ENCODE measurements at regions not wholly inside any gene's neighbourhood (a gene's known extent, or its start where the extent isn't known, plus 50 kb on each side); places are given as distances from the start of the nearest gene placed in this dataset.

DNA sequence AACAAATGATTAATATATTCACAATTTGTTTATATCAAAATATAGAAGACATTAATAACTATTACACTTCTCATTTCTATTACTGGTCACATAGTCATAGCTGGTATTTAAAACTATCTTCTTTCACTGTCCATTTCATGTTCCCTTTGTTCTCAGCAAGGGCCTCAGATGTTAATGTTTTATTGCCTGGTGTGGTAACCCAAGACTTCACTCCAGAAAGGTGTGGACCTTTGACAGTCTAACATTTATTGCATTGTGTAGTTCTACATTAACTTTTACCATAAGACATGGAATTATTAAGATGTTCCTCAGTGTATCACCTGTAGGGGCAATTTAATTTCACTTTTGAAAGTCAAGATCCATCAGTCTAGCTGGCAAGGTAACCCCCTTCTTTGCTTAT lies 691.3 kb downstream of the SQOR start (continued):
- TF ChIP-seq, protein P1, sequence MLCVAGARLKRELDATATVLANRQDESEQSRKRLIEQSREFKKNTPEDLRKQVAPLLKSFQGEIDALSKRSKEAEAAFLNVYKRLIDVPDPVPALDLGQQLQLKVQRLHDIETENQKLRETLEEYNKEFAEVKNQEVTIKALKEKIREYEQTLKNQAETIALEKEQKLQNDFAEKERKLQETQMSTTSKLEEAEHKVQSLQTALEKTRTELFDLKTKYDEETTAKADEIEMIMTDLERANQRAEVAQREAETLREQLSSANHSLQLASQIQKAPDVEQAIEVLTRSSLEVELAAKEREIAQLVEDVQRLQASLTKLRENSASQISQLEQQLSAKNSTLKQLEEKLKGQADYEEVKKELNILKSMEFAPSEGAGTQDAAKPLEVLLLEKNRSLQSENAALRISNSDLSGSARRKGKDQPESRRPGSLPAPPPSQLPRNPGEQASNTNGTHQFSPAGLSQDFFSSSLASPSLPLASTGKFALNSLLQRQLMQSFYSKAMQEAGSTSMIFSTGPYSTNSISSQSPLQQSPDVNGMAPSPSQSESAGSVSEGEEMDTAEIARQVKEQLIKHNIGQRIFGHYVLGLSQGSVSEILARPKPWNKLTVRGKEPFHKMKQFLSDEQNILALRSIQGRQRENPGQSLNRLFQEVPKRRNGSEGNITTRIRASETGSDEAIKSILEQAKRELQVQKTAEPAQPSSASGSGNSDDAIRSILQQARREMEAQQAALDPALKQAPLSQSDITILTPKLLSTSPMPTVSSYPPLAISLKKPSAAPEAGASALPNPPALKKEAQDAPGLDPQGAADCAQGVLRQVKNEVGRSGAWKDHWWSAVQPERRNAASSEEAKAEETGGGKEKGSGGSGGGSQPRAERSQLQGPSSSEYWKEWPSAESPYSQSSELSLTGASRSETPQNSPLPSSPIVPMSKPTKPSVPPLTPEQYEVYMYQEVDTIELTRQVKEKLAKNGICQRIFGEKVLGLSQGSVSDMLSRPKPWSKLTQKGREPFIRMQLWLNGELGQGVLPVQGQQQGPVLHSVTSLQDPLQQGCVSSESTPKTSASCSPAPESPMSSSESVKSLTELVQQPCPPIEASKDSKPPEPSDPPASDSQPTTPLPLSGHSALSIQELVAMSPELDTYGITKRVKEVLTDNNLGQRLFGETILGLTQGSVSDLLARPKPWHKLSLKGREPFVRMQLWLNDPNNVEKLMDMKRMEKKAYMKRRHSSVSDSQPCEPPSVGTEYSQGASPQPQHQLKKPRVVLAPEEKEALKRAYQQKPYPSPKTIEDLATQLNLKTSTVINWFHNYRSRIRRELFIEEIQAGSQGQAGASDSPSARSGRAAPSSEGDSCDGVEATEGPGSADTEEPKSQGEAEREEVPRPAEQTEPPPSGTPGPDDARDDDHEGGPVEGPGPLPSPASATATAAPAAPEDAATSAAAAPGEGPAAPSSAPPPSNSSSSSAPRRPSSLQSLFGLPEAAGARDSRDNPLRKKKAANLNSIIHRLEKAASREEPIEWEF (IDR thresholded peaks at IDR 0.05; ENCODE audit: insufficient replicate concordance, low read depth, low read length): no peak
- TF ChIP-seq GABPA (IDR thresholded peaks at IDR 0.05; ENCODE audit: low read depth) (no peak), HCFC1 (IDR thresholded peaks at IDR 0.05; ENCODE audit: low read length) (no peak), KDM1A (IDR thresholded peaks at IDR 0.05; ENCODE audit: borderline replicate concordance) (no peak), ZSCAN29 (IDR thresholded peaks at IDR 0.05) (no peak), TBL1XR1 (IDR thresholded peaks at IDR 0.05; ENCODE audit: low read depth, low read length) (no peak), IKZF2 (IDR thresholded peaks at IDR 0.05) (no peak), SPI1 (IDR thresholded peaks at IDR 0.05; ENCODE audit: borderline replicate concordance, insufficient read depth, low read depth, low read length) (no peak)
- TF ChIP-seq, protein P2, sequence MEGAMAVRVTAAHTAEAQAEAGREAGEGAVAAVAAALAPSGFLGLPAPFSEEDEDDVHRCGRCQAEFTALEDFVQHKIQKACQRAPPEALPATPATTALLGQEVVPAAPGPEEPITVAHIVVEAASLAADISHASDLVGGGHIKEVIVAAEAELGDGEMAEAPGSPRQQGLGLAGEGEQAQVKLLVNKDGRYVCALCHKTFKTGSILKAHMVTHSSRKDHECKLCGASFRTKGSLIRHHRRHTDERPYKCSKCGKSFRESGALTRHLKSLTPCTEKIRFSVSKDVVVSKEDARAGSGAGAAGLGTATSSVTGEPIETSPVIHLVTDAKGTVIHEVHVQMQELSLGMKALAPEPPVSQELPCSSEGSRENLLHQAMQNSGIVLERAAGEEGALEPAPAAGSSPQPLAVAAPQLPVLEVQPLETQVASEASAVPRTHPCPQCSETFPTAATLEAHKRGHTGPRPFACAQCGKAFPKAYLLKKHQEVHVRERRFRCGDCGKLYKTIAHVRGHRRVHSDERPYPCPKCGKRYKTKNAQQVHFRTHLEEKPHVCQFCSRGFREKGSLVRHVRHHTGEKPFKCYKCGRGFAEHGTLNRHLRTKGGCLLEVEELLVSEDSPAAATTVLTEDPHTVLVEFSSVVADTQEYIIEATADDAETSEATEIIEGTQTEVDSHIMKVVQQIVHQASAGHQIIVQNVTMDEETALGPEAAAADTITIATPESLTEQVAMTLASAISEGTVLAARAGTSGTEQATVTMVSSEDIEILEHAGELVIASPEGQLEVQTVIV (IDR thresholded peaks at IDR 0.05; ENCODE audit: borderline replicate concordance, partially characterized antibody): no peak
- TF ChIP-seq, protein P3, sequence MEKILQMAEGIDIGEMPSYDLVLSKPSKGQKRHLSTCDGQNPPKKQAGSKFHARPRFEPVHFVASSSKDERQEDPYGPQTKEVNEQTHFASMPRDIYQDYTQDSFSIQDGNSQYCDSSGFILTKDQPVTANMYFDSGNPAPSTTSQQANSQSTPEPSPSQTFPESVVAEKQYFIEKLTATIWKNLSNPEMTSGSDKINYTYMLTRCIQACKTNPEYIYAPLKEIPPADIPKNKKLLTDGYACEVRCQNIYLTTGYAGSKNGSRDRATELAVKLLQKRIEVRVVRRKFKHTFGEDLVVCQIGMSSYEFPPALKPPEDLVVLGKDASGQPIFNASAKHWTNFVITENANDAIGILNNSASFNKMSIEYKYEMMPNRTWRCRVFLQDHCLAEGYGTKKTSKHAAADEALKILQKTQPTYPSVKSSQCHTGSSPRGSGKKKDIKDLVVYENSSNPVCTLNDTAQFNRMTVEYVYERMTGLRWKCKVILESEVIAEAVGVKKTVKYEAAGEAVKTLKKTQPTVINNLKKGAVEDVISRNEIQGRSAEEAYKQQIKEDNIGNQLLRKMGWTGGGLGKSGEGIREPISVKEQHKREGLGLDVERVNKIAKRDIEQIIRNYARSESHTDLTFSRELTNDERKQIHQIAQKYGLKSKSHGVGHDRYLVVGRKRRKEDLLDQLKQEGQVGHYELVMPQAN (conservative IDR thresholded peaks at IDR 0.05): no peak
- TF ChIP-seq, protein P4, sequence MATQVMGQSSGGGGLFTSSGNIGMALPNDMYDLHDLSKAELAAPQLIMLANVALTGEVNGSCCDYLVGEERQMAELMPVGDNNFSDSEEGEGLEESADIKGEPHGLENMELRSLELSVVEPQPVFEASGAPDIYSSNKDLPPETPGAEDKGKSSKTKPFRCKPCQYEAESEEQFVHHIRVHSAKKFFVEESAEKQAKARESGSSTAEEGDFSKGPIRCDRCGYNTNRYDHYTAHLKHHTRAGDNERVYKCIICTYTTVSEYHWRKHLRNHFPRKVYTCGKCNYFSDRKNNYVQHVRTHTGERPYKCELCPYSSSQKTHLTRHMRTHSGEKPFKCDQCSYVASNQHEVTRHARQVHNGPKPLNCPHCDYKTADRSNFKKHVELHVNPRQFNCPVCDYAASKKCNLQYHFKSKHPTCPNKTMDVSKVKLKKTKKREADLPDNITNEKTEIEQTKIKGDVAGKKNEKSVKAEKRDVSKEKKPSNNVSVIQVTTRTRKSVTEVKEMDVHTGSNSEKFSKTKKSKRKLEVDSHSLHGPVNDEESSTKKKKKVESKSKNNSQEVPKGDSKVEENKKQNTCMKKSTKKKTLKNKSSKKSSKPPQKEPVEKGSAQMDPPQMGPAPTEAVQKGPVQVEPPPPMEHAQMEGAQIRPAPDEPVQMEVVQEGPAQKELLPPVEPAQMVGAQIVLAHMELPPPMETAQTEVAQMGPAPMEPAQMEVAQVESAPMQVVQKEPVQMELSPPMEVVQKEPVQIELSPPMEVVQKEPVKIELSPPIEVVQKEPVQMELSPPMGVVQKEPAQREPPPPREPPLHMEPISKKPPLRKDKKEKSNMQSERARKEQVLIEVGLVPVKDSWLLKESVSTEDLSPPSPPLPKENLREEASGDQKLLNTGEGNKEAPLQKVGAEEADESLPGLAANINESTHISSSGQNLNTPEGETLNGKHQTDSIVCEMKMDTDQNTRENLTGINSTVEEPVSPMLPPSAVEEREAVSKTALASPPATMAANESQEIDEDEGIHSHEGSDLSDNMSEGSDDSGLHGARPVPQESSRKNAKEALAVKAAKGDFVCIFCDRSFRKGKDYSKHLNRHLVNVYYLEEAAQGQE (IDR thresholded peaks at IDR 0.05; ENCODE audit: low read depth, low read length): no peak
- TF ChIP-seq, protein P5, sequence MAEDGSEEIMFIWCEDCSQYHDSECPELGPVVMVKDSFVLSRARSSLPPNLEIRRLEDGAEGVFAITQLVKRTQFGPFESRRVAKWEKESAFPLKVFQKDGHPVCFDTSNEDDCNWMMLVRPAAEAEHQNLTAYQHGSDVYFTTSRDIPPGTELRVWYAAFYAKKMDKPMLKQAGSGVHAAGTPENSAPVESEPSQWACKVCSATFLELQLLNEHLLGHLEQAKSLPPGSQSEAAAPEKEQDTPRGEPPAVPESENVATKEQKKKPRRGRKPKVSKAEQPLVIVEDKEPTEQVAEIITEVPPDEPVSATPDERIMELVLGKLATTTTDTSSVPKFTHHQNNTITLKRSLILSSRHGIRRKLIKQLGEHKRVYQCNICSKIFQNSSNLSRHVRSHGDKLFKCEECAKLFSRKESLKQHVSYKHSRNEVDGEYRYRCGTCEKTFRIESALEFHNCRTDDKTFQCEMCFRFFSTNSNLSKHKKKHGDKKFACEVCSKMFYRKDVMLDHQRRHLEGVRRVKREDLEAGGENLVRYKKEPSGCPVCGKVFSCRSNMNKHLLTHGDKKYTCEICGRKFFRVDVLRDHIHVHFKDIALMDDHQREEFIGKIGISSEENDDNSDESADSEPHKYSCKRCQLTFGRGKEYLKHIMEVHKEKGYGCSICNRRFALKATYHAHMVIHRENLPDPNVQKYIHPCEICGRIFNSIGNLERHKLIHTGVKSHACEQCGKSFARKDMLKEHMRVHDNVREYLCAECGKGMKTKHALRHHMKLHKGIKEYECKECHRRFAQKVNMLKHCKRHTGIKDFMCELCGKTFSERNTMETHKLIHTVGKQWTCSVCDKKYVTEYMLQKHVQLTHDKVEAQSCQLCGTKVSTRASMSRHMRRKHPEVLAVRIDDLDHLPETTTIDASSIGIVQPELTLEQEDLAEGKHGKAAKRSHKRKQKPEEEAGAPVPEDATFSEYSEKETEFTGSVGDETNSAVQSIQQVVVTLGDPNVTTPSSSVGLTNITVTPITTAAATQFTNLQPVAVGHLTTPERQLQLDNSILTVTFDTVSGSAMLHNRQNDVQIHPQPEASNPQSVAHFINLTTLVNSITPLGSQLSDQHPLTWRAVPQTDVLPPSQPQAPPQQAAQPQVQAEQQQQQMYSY (CRISPR knock-in tag; IDR thresholded peaks at IDR 0.05): no peak

Data from GM12878 (cell line).